ENCODE measurements at regions not wholly inside any gene's neighbourhood (a gene's known extent, or its start where the extent isn't known, plus 50 kb on each side); places are given as distances from the start of the nearest gene placed in this dataset.

- TF ChIP-seq CTCF (IDR thresholded peaks at IDR 0.05; ENCODE audit: low read depth, low read length) = no peak
- TF ChIP-seq EZH2phosphoT487 (IDR thresholded peaks at IDR 0.05; ENCODE audit: low read depth) = no peak
Observed at GRCh38 chr2:45332094-45332493, 279.0 kb downstream of the SRBD1 start.
